Neural crest cell (in vitro differentiated cells): ENCODE measurements at regions not wholly inside any gene's neighbourhood (a gene's known extent, or its start where the extent isn't known, plus 50 kb on each side); places are given as distances from the start of the nearest gene placed in this dataset.

ENCODE experiments used
- DNase-seq: peaks from one replicate; pipeline ENCODE4 v3.0.0; 2021; ENCODE audit warnings: low read depth, mixed read lengths, low spot score
- H3K27ac Mint-ChIP-seq: one replicate; pipeline ENCODE4 v1.8.0; 2021; ENCODE audit warnings: mild to moderate bottlenecking, mixed read lengths; ENCODE audit not compliant: unreplicated experiment
- H3K27me3 Mint-ChIP-seq: 2 replicates; pipeline ENCODE4 v1.8.0; 2021; ENCODE audit warnings: low read depth, mild to moderate bottlenecking, mixed read lengths
- H3K36me3 Mint-ChIP-seq: 2 replicates; pipeline ENCODE4 v1.8.0; 2021; ENCODE audit warnings: low read depth, mild to moderate bottlenecking, mixed read lengths
- H3K4me1 Mint-ChIP-seq: 2 replicates; pipeline ENCODE4 v1.8.0; 2021; ENCODE audit warnings: mixed read lengths
- H3K4me3 Mint-ChIP-seq: one replicate; pipeline ENCODE4 v1.8.0; 2021; ENCODE audit warnings: mild to moderate bottlenecking, mixed read lengths
- H3K9me3 Mint-ChIP-seq: 2 replicates; pipeline ENCODE4 v1.8.0; 2021; ENCODE audit warnings: mixed read lengths
- CTCF ChIP-seq: fragments of 200-600 bp; sonication (generic); conservative IDR thresholded peaks from 2 replicates; pipeline ENCODE4 v1.5.0; 2021; ENCODE audit warnings: antibody characterized with exemption, mild to moderate bottlenecking

- Mint-ChIP-seq H3K27ac (no peak overlapping the region), H3K9me3 (peaks cover 13% of the 10 kb centered on the region), H3K4me1 (no peaks in the 10 kb centered on the region), H3K4me3 (no peak overlapping the region), H3K27me3 (no peaks in the 10 kb centered on the region), H3K36me3 (no peaks in the 10 kb centered on the region)
- TF ChIP-seq CTCF = no peak
- DNase-seq = no peak
These were observed 178.8 kb upstream of the NXPH2 start for GRCh38 chr2:138959031-138959430.

DNA sequence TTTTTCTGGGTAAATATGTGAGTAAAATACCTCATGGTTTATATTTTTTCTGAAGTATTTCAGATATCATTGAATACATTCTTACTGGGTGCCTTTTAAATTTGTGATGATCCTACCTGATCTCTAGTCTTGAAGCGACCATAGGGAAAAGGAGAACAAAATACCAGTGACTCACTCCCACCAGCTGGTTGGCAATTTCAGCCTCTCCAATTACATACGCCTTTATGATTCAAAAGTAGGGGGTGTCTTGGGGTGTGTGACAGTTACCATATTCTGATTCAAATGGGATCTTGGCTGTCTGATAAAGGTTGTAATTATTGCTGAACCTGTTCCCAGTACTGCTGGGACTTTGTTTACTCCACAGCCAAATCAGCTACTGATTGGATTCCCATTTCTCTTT is 175.9 kb upstream of the NXPH2 start:
- no peak for DNase-seq
- Mint-ChIP-seq H3K4me3 (no peak overlapping the region), H3K36me3 (no peaks in the 10 kb centered on the region), H3K9me3 (peaks cover 19% of the 10 kb centered on the region), H3K27me3 (no peaks in the 10 kb centered on the region), H3K4me1 (no peaks in the 10 kb centered on the region), H3K27ac (no peak overlapping the region)
- no peak for TF ChIP-seq CTCF

- Mint-ChIP-seq H3K27ac (no peak overlapping the region), H3K4me3 (no peak overlapping the region), H3K9me3 (peaks cover 11% of the 10 kb centered on the region), H3K4me1 (peaks cover 3% of the 10 kb centered on the region), H3K36me3 (no peaks in the 10 kb centered on the region), H3K27me3 (no peaks in the 10 kb centered on the region)
- no peak for TF ChIP-seq CTCF
- no peak for DNase-seq
These were observed 170.3 kb upstream of the NXPH2 start for GRCh38 chr2:138950486-138950885.

GRCh38 chr2:138949517-138949916 is 169.3 kb upstream of the NXPH2 start:
- Mint-ChIP-seq H3K27ac (no peak overlapping the region), H3K4me1 (peaks cover 3% of the 10 kb centered on the region), H3K36me3 (no peaks in the 10 kb centered on the region), H3K27me3 (no peaks in the 10 kb centered on the region), H3K9me3 (peaks cover 7% of the 10 kb centered on the region), H3K4me3 (no peak overlapping the region)
- TF ChIP-seq CTCF = no peak
- no peak for DNase-seq

- Mint-ChIP-seq H3K9me3 (peaks cover 3% of the 10 kb centered on the region), H3K36me3 (no peaks in the 10 kb centered on the region), H3K4me3 (no peak overlapping the region), H3K27ac (no peak overlapping the region), H3K4me1 (peaks cover 3% of the 10 kb centered on the region), H3K27me3 (no peaks in the 10 kb centered on the region)
- no peak for DNase-seq
- no peak for TF ChIP-seq CTCF
These were observed 167.9 kb upstream of the NXPH2 start for GRCh38 chr2:138948070-138948539.

DNA sequence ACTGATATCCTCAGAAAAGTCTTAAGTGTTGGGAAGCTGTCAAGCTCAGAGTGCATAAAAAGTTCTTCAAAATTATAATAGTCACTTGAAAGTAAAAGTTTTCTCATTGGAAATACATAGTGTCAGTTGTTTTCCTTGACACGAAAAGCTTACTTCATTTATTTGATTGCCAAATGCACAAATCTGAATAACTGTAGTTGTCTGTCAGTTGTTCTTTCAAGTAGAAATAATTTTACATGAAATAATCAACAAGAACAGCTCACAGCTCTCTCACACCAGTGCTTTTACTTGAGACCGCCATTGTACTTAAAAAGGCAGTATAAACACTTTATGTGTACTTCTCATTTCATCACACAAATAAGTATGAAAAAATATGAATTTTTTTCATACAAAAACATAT is 163.3 kb upstream of the NXPH2 start:
- TF ChIP-seq CTCF = no peak
- peaks cover 4% of the 10 kb centered on the region for H3K36me3 Mint-ChIP-seq
- no peak overlapping the region for H3K4me3 Mint-ChIP-seq
- H3K9me3 Mint-ChIP-seq = peaks cover 16% of the 10 kb centered on the region
- H3K27ac Mint-ChIP-seq = no peak overlapping the region
- DNase-seq = no peak
- H3K4me1 Mint-ChIP-seq = no peaks in the 10 kb centered on the region
- H3K27me3 Mint-ChIP-seq = peaks cover 2% of the 10 kb centered on the region
